Activated CD8-positive, alpha-beta T cell treated with anti-CD3 and anti-CD28 coated beads for 36 hours (primary cell): ENCODE measurements at regions not wholly inside any gene's neighbourhood (a gene's known extent, or its start where the extent isn't known, plus 50 kb on each side); places are given as distances from the start of the nearest gene placed in this dataset.
A peak's percentile ranks its signal among the peaks of the same experiment; 100 is the strongest.

Source experiments
- ATAC-seq: fragments of 200-7000 bp; cut with Tn5 transposase; one replicate; pipeline ENCODE4 v1.10.0; 2021; ENCODE audit warnings: mild to moderate bottlenecking, moderate library complexity
- CTCF ChIA-PET: fragments of 350-600 bp; sonication (Branson Sonifier 250); formaldehyde crosslinking; loops from one replicate; lab custom pipeline; 2021; ENCODE audit warnings: antibody characterized with exemption; lab: Charles Lee
- POLR2A ChIA-PET: fragments of 350-600 bp; sonication (Branson Sonifier 250); formaldehyde crosslinking; loops from one replicate; lab custom pipeline; 2021; ENCODE audit warnings: antibody characterized with exemption; lab: Charles Lee
- DNase-seq: peaks from one replicate; pipeline ENCODE4 v3.0.0-alpha.2; 2020
- H3K27ac Mint-ChIP-seq: one replicate; pipeline ENCODE4 v1.8.0; 2021; ENCODE audit warnings: mild to moderate bottlenecking, mixed read lengths
- H3K27me3 Mint-ChIP-seq: one replicate; pipeline ENCODE4 v1.8.0; 2021; ENCODE audit warnings: mixed read lengths
- H3K36me3 Mint-ChIP-seq: one replicate; pipeline ENCODE4 v1.8.0; 2021; ENCODE audit warnings: low read depth, mixed read lengths
- H3K4me1 Mint-ChIP-seq: one replicate; pipeline ENCODE4 v1.8.0; 2021; ENCODE audit warnings: low read depth, mixed read lengths
- H3K4me3 Mint-ChIP-seq: one replicate; pipeline ENCODE4 v1.8.0; 2021; ENCODE audit warnings: mild to moderate bottlenecking, moderate library complexity, mixed read lengths
- H3K9me3 Mint-ChIP-seq: one replicate; pipeline ENCODE4 v1.8.0; 2021; ENCODE audit warnings: mixed read lengths
- intact Hi-C: fragments of 100-400 bp; cut with micrococcal nuclease; formaldehyde crosslinking; loops from one replicate; pipeline ENCODE4 v1.10.0; 2022
- TF ChIP-seq, protein P1 (sequence below): fragments of 200-600 bp; IDR thresholded peaks from one replicate; pipeline ENCODE4 v1.8.0; 2022; ENCODE audit warnings: antibody characterized with exemption, mild to moderate bottlenecking

DNA sequence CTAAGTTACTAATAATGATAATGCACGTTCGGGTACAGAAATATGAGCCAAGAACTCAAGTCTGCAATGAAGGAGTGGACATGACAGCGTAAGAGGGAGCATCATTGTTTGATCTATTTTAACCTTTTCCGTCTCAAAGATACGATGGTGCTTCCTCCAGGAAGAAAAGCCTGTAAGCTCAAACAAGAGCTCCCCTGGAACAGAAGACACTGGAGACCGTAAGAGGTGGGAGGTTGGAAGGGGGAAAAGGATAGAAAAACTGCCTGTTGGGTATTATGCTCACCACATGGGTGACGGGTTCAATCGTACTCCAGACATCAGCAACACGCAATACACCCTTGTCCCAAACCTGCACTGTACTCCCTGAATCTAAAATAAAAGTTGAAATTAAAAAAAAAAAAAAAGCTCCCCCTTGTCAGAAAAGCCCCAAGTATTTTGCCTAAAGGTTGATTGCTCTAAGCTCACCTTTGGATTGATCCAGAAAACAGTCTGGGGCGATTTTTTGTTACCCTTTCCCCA is 180.5 kb downstream of the TRIM27 start:
- TF ChIP-seq, protein P1, sequence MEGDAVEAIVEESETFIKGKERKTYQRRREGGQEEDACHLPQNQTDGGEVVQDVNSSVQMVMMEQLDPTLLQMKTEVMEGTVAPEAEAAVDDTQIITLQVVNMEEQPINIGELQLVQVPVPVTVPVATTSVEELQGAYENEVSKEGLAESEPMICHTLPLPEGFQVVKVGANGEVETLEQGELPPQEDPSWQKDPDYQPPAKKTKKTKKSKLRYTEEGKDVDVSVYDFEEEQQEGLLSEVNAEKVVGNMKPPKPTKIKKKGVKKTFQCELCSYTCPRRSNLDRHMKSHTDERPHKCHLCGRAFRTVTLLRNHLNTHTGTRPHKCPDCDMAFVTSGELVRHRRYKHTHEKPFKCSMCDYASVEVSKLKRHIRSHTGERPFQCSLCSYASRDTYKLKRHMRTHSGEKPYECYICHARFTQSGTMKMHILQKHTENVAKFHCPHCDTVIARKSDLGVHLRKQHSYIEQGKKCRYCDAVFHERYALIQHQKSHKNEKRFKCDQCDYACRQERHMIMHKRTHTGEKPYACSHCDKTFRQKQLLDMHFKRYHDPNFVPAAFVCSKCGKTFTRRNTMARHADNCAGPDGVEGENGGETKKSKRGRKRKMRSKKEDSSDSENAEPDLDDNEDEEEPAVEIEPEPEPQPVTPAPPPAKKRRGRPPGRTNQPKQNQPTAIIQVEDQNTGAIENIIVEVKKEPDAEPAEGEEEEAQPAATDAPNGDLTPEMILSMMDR = no peak
- peaks cover 13% of the 10 kb centered on the region for H3K9me3 Mint-ChIP-seq
- H3K27me3 Mint-ChIP-seq = peaks cover 56% of the 10 kb centered on the region
- no peak overlapping the region for H3K4me3 Mint-ChIP-seq
- H3K4me1 Mint-ChIP-seq = peaks cover 2% of the 10 kb centered on the region
- ChIA-PET POLR2A (interaction anchor here (0.6 kb wide), 1 partner anchor 16 kb away, joined by 3 read pairs; no protein-coding TSS in a partner anchor), CTCF (no interaction called here)
- H3K27ac Mint-ChIP-seq = no peak overlapping the region
- H3K36me3 Mint-ChIP-seq = peaks cover 4% of the 10 kb centered on the region
- intact Hi-C loops = no loop called here
- no peak for ATAC-seq
- DNase-seq = no peak

DNA sequence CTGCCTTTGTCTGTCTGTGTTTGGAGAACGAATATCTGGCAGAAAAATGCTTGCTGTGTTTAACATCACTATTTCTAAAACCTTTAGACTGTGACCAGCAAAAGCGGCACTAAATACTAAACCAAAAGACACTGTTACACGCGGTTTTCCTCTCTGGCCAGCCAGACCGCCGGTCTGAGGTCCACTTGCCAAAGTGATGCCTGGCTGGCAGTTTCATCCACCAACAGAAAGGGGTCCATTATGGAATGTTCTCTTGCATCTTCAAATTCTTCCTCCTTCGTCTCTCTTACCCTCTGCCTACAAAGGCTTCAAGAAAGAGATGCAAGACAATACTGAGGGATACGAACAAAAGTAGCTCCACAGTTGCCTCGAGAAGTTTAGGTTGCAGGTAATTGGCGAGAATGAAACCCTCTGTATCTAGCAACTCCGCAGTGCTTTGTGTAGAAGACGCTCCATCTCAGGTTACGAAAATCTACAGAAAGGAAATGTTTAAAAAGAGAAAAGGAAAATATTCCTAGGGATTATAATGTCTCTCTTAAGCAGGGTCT is 176.6 kb downstream of the TRIM27 start:
- ChIA-PET CTCF (no interaction called here), POLR2A (no interaction called here)
- no peak overlapping the region for H3K4me3 Mint-ChIP-seq
- TF ChIP-seq, protein P1 = no peak
- DNase-seq (no peak), ATAC-seq (no peak)
- H3K27me3 Mint-ChIP-seq = peaks cover 59% of the 10 kb centered on the region
- H3K36me3 Mint-ChIP-seq = peaks cover 4% of the 10 kb centered on the region
- no peak overlapping the region for H3K27ac Mint-ChIP-seq
- no peaks in the 10 kb centered on the region for H3K4me1 Mint-ChIP-seq
- intact Hi-C loops = no loop called here
- H3K9me3 Mint-ChIP-seq = peaks cover 8% of the 10 kb centered on the region

DNA sequence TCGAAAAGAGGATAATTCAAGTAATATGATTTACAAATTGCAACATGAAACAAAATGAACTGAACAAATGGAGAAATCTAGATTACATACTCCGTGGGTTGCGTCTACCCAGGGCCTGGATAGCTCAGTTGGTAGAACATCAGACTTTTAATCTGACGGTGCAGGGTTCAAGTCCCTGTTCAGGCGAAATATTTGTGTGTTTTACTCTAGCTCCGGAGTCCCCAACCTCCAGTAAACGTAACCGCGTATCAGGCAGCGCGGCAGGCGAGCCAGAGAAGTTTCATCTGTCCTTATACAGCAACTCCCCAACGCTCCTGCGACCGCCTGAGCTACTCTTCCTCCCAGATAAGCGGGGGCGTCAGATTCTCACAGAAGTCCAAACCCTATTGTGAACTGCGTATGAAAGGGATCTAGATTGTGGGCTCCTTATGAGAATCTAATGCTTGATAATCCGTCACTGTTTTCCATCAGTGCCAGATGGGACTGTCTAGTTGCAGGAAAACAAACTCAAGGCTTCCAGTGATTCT is 176.1 kb downstream of the TRIM27 start:
- Mint-ChIP-seq H3K27me3 (peaks cover 59% of the 10 kb centered on the region), H3K4me1 (no peaks in the 10 kb centered on the region), H3K4me3 (no peak overlapping the region), H3K36me3 (peaks cover 4% of the 10 kb centered on the region), H3K27ac (no peak overlapping the region), H3K9me3 (peaks cover 8% of the 10 kb centered on the region)
- TF ChIP-seq, protein P1 = no peak
- ChIA-PET CTCF (no interaction called here), POLR2A (no interaction called here)
- intact Hi-C loops = no loop called here
- ATAC-seq (peak; percentile 37), DNase-seq (peak; percentile 30)

DNA sequence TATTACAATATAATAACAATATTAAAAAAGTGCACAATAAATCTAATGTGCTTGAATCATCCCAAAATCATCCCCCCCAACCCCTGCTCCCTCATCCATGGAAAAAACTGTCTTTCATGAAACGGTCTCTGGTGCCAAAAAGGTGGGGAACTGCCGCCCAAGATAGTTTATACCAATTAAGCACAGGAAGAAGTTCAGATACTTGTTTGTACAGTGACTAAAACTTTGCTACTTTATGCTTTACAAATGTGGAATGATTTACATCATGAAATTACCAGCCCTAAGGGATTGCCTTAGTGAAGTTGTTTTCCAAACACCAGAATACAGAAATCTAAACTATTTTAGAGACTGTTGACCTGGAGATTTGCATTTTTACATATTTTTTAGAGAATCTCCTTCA is 175.6 kb downstream of the TRIM27 start:
- ATAC-seq (no peak), DNase-seq (no peak)
- no peaks in the 10 kb centered on the region for H3K4me1 Mint-ChIP-seq
- H3K4me3 Mint-ChIP-seq = no peak overlapping the region
- H3K36me3 Mint-ChIP-seq = peaks cover 4% of the 10 kb centered on the region
- TF ChIP-seq, protein P1 = no peak
- CTCF ChIA-PET = no interaction called here
- intact Hi-C loops = no loop called here
- H3K9me3 Mint-ChIP-seq = peaks cover 8% of the 10 kb centered on the region
- H3K27ac Mint-ChIP-seq = no peak overlapping the region
- POLR2A ChIA-PET = no interaction called here
- H3K27me3 Mint-ChIP-seq = peaks cover 55% of the 10 kb centered on the region

DNA sequence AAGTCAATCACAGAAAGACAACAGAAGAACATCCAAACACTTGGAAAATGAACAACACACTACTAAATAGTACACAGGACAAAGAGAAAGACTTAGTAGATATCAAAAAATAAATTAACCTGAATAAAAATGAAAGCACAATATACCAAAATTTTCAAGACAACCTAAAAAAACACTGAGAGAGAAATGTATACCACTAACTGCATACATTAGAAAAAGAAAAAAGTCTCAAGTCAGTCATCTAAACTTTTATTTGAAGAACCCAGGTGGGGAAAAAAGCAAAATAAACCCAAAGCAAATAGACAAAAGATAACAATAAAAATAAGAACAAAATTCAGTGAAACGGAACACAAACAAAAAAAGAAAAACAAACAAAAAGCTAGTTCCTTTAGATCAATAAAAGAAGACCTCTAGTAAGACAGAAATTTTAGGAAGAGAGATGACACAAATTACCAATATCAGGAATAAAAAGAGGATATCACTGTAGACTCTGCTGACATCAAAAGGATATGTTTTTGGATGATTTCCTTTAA is 172.8 kb downstream of the TRIM27 start:
- Mint-ChIP-seq H3K4me3 (no peak overlapping the region), H3K9me3 (peaks cover 8% of the 10 kb centered on the region), H3K27me3 (peaks cover 39% of the 10 kb centered on the region), H3K36me3 (peaks cover 4% of the 10 kb centered on the region), H3K27ac (no peak overlapping the region), H3K4me1 (no peaks in the 10 kb centered on the region)
- intact Hi-C loops = no loop called here
- ATAC-seq (no peak), DNase-seq (no peak)
- TF ChIP-seq, protein P1 = no peak
- ChIA-PET CTCF (no interaction called here), POLR2A (no interaction called here)
